Stimulated activated naive B cell treated with anti-CD40 and anti-IgM and Interleukin-4, amounts not matched to agents 10 μg/mL and 1 μg/mL and 100 μg/mL, for 72 hours (primary cell): ENCODE measurements at regions not wholly inside any gene's neighbourhood (a gene's known extent, or its start where the extent isn't known, plus 50 kb on each side); places are given as distances from the start of the nearest gene placed in this dataset.
A peak's percentile ranks its signal among the peaks of the same experiment; 100 is the strongest.

ENCODE experiments used
- ATAC-seq, 2 donors: fragments of 150-1000 bp; cut with Tn5 transposase; replicated peaks; 2 replicates each; pipeline ENCODE4 v1.10.0; 2021; ENCODE audit warnings: moderate library complexity in 1 of 2
- DNase-seq: peaks from one replicate; pipeline ENCODE4 v3.0.0; 2021
- H3K27ac Mint-ChIP-seq: one replicate; pipeline ENCODE4 v1.8.0; 2022; ENCODE audit warnings: mild to moderate bottlenecking, mixed read lengths
- H3K27me3 Mint-ChIP-seq, 2 donors: one replicate each; pipeline ENCODE4 v1.8.0; 2022; ENCODE audit warnings: mixed read lengths in 2 of 2
- H3K36me3 Mint-ChIP-seq, 2 donors: one replicate each; pipeline ENCODE4 v1.8.0; 2022; ENCODE audit warnings: mixed read lengths in 2 of 2, mild to moderate bottlenecking in 1 of 2
- H3K4me1 Mint-ChIP-seq, 2 donors: one replicate each; pipeline ENCODE4 v1.8.0; 2022; ENCODE audit warnings: mixed read lengths in 2 of 2, mild to moderate bottlenecking in 1 of 2
- H3K4me3 Mint-ChIP-seq, 2 donors: one replicate each; pipeline ENCODE4 v1.8.0; 2022; ENCODE audit warnings: mild to moderate bottlenecking in 2 of 2, mixed read lengths in 2 of 2, moderate library complexity in 1 of 2
- H3K9me3 Mint-ChIP-seq, 2 donors: one replicate each; pipeline ENCODE4 v1.8.0; 2022; ENCODE audit warnings: mixed read lengths in 2 of 2, mild to moderate bottlenecking in 1 of 2

GRCh38 chr4:12879496-12879895, 604.6 kb downstream of the RAB28 start:
- no peak overlapping the region for H3K27ac Mint-ChIP-seq
- no peaks in the 10 kb centered on the region for H3K36me3 Mint-ChIP-seq
- peaks cover 5 to 10% of the 10 kb centered on the region in 2 donors for H3K9me3 Mint-ChIP-seq
- no peak for DNase-seq
- no peak overlapping the region for H3K4me3 Mint-ChIP-seq
- H3K4me1 Mint-ChIP-seq: no peaks in the 10 kb centered on the region
- H3K27me3 Mint-ChIP-seq: no peaks in the 10 kb centered on the region
- no peak for ATAC-seq

GRCh38 chr4:12875640-12876243, 608.4 kb downstream of the RAB28 start:
- no peaks in the 10 kb centered on the region for H3K36me3 Mint-ChIP-seq
- H3K4me1 Mint-ChIP-seq: no peaks in the 10 kb centered on the region
- H3K27me3 Mint-ChIP-seq: no peaks in the 10 kb centered on the region
- no peak for DNase-seq
- no peak for ATAC-seq
- H3K27ac Mint-ChIP-seq: no peak overlapping the region
- H3K9me3 Mint-ChIP-seq: peaks cover 5 to 7% of the 10 kb centered on the region in 2 donors
- H3K4me3 Mint-ChIP-seq: no peak overlapping the region

- Mint-ChIP-seq H3K27me3 (no peaks in the 10 kb centered on the region), H3K9me3 (peaks cover 5 to 10% of the 10 kb centered on the region in 2 donors), H3K4me3 (no peak overlapping the region), H3K27ac (no peak overlapping the region), H3K36me3 (no peaks in the 10 kb centered on the region), H3K4me1 (no peaks in the 10 kb centered on the region)
- no peak for DNase-seq
- ATAC-seq: no peak
Observed at GRCh38 chr4:12873351-12873750, 610.8 kb downstream of the RAB28 start.

GRCh38 chr4:12861422-12861821, 622.7 kb downstream of the RAB28 start:
- no peak for DNase-seq
- H3K27ac Mint-ChIP-seq: no peak overlapping the region
- H3K4me3 Mint-ChIP-seq: no peak overlapping the region
- no peak for ATAC-seq
- H3K4me1 Mint-ChIP-seq: no peaks in the 10 kb centered on the region
- no peaks in the 10 kb centered on the region for H3K36me3 Mint-ChIP-seq
- no peaks in the 10 kb centered on the region for H3K27me3 Mint-ChIP-seq
- no peaks in the 10 kb centered on the region for H3K9me3 Mint-ChIP-seq

GRCh38 chr4:12852338-12853307, 631.5 kb downstream of the RAB28 start:
- Mint-ChIP-seq H3K4me1 (no peaks in the 10 kb centered on the region), H3K27ac (no peak overlapping the region), H3K9me3 (no peaks in the 10 kb centered on the region), H3K27me3 (peaks cover 0 to 5% of the 10 kb centered on the region in 2 donors), H3K4me3 (no peak overlapping the region), H3K36me3 (no peaks in the 10 kb centered on the region)
- DNase-seq: no peak
- peak; percentile 31 to 41 for ATAC-seq

GRCh38 chr4:12846368-12846767, 637.8 kb downstream of the RAB28 start:
- DNase-seq (no peak), ATAC-seq (no peak)
- H3K4me1 Mint-ChIP-seq: no peaks in the 10 kb centered on the region
- H3K36me3 Mint-ChIP-seq: no peaks in the 10 kb centered on the region
- no peaks in the 10 kb centered on the region for H3K9me3 Mint-ChIP-seq
- no peak overlapping the region for H3K4me3 Mint-ChIP-seq
- no peak overlapping the region for H3K27ac Mint-ChIP-seq
- peaks cover 4 to 5% of the 10 kb centered on the region in 2 donors for H3K27me3 Mint-ChIP-seq

- DNase-seq: no peak
- no peaks in the 10 kb centered on the region for H3K9me3 Mint-ChIP-seq
- no peak overlapping the region for H3K4me3 Mint-ChIP-seq
- no peak overlapping the region for H3K27ac Mint-ChIP-seq
- no peaks in the 10 kb centered on the region for H3K4me1 Mint-ChIP-seq
- ATAC-seq: no peak
- H3K27me3 Mint-ChIP-seq: peaks cover 3 to 6% of the 10 kb centered on the region in 2 donors
- no peaks in the 10 kb centered on the region for H3K36me3 Mint-ChIP-seq
Observed at GRCh38 chr4:12844141-12844540, 640.0 kb downstream of the RAB28 start.

- peaks cover 0 to 3% of the 10 kb centered on the region in 2 donors for H3K36me3 Mint-ChIP-seq
- H3K27me3 Mint-ChIP-seq: no peaks in the 10 kb centered on the region
Observed at GRCh38 chr4:12827966-12828365, 656.2 kb downstream of the RAB28 start.

GRCh38 chr4:12791536-12791935, 692.6 kb downstream of the RAB28 start:
- H3K4me1 Mint-ChIP-seq: no peaks in the 10 kb centered on the region
- no peaks in the 10 kb centered on the region for H3K27me3 Mint-ChIP-seq
- H3K27ac Mint-ChIP-seq: no peak overlapping the region
- no peaks in the 10 kb centered on the region for H3K36me3 Mint-ChIP-seq
- DNase-seq: no peak
- no peak for ATAC-seq
- H3K9me3 Mint-ChIP-seq: peaks cover 3 to 9% of the 10 kb centered on the region in 2 donors
- H3K4me3 Mint-ChIP-seq: no peak overlapping the region

More at GRCh38 chr4:12827966-12828365, 656.2 kb downstream of the RAB28 start:
- no peak for ATAC-seq
- Mint-ChIP-seq H3K9me3 (peaks cover 4 to 10% of the 10 kb centered on the region in 2 donors), H3K4me1 (no peaks in the 10 kb centered on the region), H3K4me3 (no peak overlapping the region), H3K27ac (no peak overlapping the region)
- no peak for DNase-seq

GRCh38 chr4:12787261-12787660, 696.9 kb downstream of the RAB28 start:
- no peak for DNase-seq
- Mint-ChIP-seq H3K36me3 (no peaks in the 10 kb centered on the region), H3K27ac (no peak overlapping the region), H3K9me3 (peaks cover 7 to 13% of the 10 kb centered on the region in 2 donors), H3K4me3 (no peak overlapping the region), H3K4me1 (no peaks in the 10 kb centered on the region), H3K27me3 (no peaks in the 10 kb centered on the region)
- ATAC-seq: no peak

- Mint-ChIP-seq H3K36me3 (no peaks in the 10 kb centered on the region), H3K4me1 (no peaks in the 10 kb centered on the region)
- no peak for ATAC-seq
Observed at GRCh38 chr4:12778706-12779105, 705.4 kb downstream of the RAB28 start.

GRCh38 chr4:12778191-12778590, 705.9 kb downstream of the RAB28 start:
- ATAC-seq: no peak
- H3K36me3 Mint-ChIP-seq: no peaks in the 10 kb centered on the region
- H3K27me3 Mint-ChIP-seq: no peaks in the 10 kb centered on the region
- H3K4me1 Mint-ChIP-seq: no peaks in the 10 kb centered on the region
- H3K4me3 Mint-ChIP-seq: no peak overlapping the region
- H3K9me3 Mint-ChIP-seq: no peaks in the 10 kb centered on the region
- DNase-seq: no peak
- no peak overlapping the region for H3K27ac Mint-ChIP-seq

More at GRCh38 chr4:12778706-12779105, 705.4 kb downstream of the RAB28 start:
- no peak for DNase-seq
- Mint-ChIP-seq H3K27me3 (no peaks in the 10 kb centered on the region), H3K4me3 (no peak overlapping the region), H3K27ac (no peak overlapping the region), H3K9me3 (no peaks in the 10 kb centered on the region)

- H3K4me3 Mint-ChIP-seq: no peak overlapping the region
- ATAC-seq (no peak), DNase-seq (no peak)
- no peaks in the 10 kb centered on the region for H3K4me1 Mint-ChIP-seq
- peaks cover 4% of the 10 kb centered on the region in 2 donors for H3K27me3 Mint-ChIP-seq
- no peaks in the 10 kb centered on the region for H3K36me3 Mint-ChIP-seq
- H3K9me3 Mint-ChIP-seq: peaks cover 0 to 5% of the 10 kb centered on the region in 2 donors
- no peak overlapping the region for H3K27ac Mint-ChIP-seq
Observed at GRCh38 chr4:12770351-12770750, 713.8 kb downstream of the RAB28 start.

GRCh38 chr4:12761694-12762093, 722.4 kb downstream of the RAB28 start:
- Mint-ChIP-seq H3K4me3 (no peak overlapping the region), H3K4me1 (no peaks in the 10 kb centered on the region), H3K36me3 (no peaks in the 10 kb centered on the region), H3K9me3 (peaks cover 7 to 9% of the 10 kb centered on the region in 2 donors), H3K27me3 (no peaks in the 10 kb centered on the region), H3K27ac (no peak overlapping the region)
- DNase-seq (no peak), ATAC-seq (no peak)

GRCh38 chr4:12747154-12747553, 737.0 kb downstream of the RAB28 start:
- DNase-seq (no peak), ATAC-seq (no peak)
- H3K27ac Mint-ChIP-seq: no peak overlapping the region
- H3K27me3 Mint-ChIP-seq: no peaks in the 10 kb centered on the region
- H3K4me3 Mint-ChIP-seq: no peak overlapping the region
- H3K9me3 Mint-ChIP-seq: peaks cover 0 to 7% of the 10 kb centered on the region in 2 donors
- no peaks in the 10 kb centered on the region for H3K36me3 Mint-ChIP-seq
- no peaks in the 10 kb centered on the region for H3K4me1 Mint-ChIP-seq
